ENCODE measurements at regions not wholly inside any gene's neighbourhood (a gene's known extent, or its start where the extent isn't known, plus 50 kb on each side); places are given as distances from the start of the nearest gene placed in this dataset.

- no peak overlapping the region for H3K4me3 ChIP-seq (ENCODE audit: low read depth, low read length)
- TF ChIP-seq CTCF (IDR thresholded peaks at IDR 0.05; ENCODE audit: insufficient read depth, low read depth, low read length, missing control alignments) = no peak
- no peak for DNase-seq (ENCODE audit: low read depth)
Measured at GRCh38 chr10:61189912-61190311, 245.9 kb upstream of the RHOBTB1 start.

GRCh38 chr10:61188691-61189090 lies 244.7 kb upstream of the RHOBTB1 start:
- no peak overlapping the region for H3K4me3 ChIP-seq (ENCODE audit: low read depth, low read length)
- TF ChIP-seq CTCF (IDR thresholded peaks at IDR 0.05; ENCODE audit: insufficient read depth, low read depth, low read length, missing control alignments) = no peak
- no peak for DNase-seq (ENCODE audit: low read depth)

GRCh38 chr10:61188101-61188500 lies 244.1 kb upstream of the RHOBTB1 start:
- no peak for TF ChIP-seq CTCF (IDR thresholded peaks at IDR 0.05; ENCODE audit: insufficient read depth, low read depth, low read length, missing control alignments)
- H3K4me3 ChIP-seq (ENCODE audit: low read depth, low read length) = no peak overlapping the region
- no peak for DNase-seq (ENCODE audit: low read depth)

- TF ChIP-seq CTCF (IDR thresholded peaks at IDR 0.05; ENCODE audit: insufficient read depth, low read depth, low read length, missing control alignments) = no peak
- DNase-seq (ENCODE audit: low read depth) = no peak
Measured at GRCh38 chr10:61187601-61188000, 243.6 kb upstream of the RHOBTB1 start.

GRCh38 chr10:61186408-61186807 lies 242.4 kb upstream of the RHOBTB1 start:
- TF ChIP-seq CTCF (IDR thresholded peaks at IDR 0.05; ENCODE audit: insufficient read depth, low read depth, low read length, missing control alignments) = no peak
- no peak for DNase-seq (ENCODE audit: low read depth)
- no peak overlapping the region for H3K4me3 ChIP-seq (ENCODE audit: low read depth, low read length)

More at GRCh38 chr10:61187601-61188000, 243.6 kb upstream of the RHOBTB1 start:
- H3K4me3 ChIP-seq (ENCODE audit: low read depth, low read length) = no peak overlapping the region

- TF ChIP-seq CTCF (IDR thresholded peaks at IDR 0.05; ENCODE audit: insufficient read depth, low read depth, low read length, missing control alignments) = no peak
- no peak for DNase-seq (ENCODE audit: low read depth)
- H3K4me3 ChIP-seq (ENCODE audit: low read depth, low read length) = no peak overlapping the region
Measured at GRCh38 chr10:61184429-61184828, 240.4 kb upstream of the RHOBTB1 start.

GRCh38 chr10:61183967-61184366 lies 240.0 kb upstream of the RHOBTB1 start:
- no peak overlapping the region for H3K4me3 ChIP-seq (ENCODE audit: low read depth, low read length)
- no peak for TF ChIP-seq CTCF (IDR thresholded peaks at IDR 0.05; ENCODE audit: insufficient read depth, low read depth, low read length, missing control alignments)
- DNase-seq (ENCODE audit: low read depth) = no peak

Data from GM12865 (cell line).